ENCODE measurements at regions not wholly inside any gene's neighbourhood (a gene's known extent, or its start where the extent isn't known, plus 50 kb on each side); places are given as distances from the start of the nearest gene placed in this dataset.

DNA sequence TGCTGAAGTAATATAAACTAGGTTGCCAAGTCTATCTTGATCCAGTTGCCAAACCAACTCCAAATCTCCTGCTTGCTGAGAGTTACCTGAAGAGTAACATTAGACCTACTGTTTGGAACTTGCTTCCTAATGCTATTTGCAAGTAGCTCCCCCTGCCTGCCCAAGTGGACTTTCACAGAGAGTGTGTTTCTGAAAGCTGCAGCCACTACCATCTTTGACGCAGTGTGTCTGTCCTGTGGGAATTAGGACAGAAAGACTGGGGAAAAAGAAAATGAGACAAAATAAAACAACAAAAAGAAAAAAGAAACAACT lies 195.0 kb upstream of the HS3ST1 start (continued):
- TF ChIP-seq CLOCK (CRISPR knock-in tag; IDR thresholded peaks at IDR 0.05; ENCODE audit: borderline replicate concordance): no peak

DNA sequence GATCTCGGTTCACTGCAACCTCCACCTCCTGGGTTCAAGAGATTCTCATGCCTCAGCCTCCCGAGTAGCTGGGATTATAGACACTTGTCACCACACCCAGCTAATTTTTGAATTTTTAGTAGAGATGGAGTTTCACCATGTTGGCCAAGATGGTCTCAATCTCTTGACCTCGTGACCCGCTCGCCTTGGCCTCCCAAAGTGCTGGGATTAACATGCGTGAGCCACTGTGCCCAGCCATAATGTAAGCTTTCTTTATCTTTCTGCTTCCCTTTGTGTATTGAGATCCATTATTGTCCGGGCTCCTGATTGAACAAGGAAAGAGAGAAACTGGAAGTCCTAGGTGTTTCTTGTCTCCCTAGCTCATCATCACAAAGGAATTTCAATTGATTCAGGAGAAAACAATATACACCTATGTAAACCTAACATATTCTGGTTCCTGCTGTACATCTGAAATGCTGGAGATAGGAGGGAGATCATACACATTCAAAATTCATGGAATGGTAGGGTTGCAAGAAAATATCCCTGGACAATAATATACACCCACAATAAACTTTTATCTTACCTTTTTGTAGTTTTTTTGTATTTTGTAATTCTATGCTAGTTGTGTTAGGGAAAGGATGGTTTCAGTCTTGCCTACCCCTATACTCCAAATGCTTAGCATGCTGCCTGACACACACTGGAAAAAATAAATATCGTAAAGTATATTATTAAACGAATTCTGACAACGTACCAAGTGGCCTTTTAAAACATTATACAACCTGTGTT lies 194.4 kb upstream of the HS3ST1 start:
- no peaks in the 10 kb centered on the region for H3K79me2 ChIP-seq (ENCODE audit: control insufficient read depth, insufficient read depth, low read length)
- intact Hi-C loops (cut with micrococcal nuclease) (no loop called here), in situ Hi-C loops (cut with MboI) (no loop called here)
- no peak overlapping the region for H3K27ac ChIP-seq (ENCODE audit: extremely low read depth, low read depth, low read length)
- no TSS peak for BruUV-seq (replicated peaks)
- H2AFZ ChIP-seq (ENCODE audit: low read depth, low read length): no peak overlapping the region
- no peak overlapping the region for H3K4me2 ChIP-seq (ENCODE audit: insufficient read depth, low read length)
- no peak overlapping the region for H3K9ac ChIP-seq (ENCODE audit: insufficient read depth in 1 of 2, low read depth in 2 of 2, low read length in 2 of 2)
- ChIA-PET POLR2A (no interaction called here), CTCF (ENCODE audit: low intra/inter-chr PET ratio) (no interaction called here)
- no peaks in the 10 kb centered on the region for H3K9me3 ChIP-seq (replicated peaks; ENCODE audit: control insufficient read depth, insufficient read depth, low read depth, low read length)
- no peak for TF ChIP-seq PTRF (tag; IDR thresholded peaks at IDR 0.05)
- TF ChIP-seq USF1 (CRISPR knock-in tag; IDR thresholded peaks at IDR 0.05): no peak
- no peak for TF ChIP-seq SPI1 (IDR thresholded peaks at IDR 0.05; ENCODE audit: borderline replicate concordance, low read depth, low read length)
- no peak for TF ChIP-seq KAT7 (CRISPR knock-in tag; IDR thresholded peaks at IDR 0.05; ENCODE audit: borderline replicate concordance)
- H4K20me1 ChIP-seq (replicated peaks; ENCODE audit: control insufficient read depth, insufficient read depth, low read length): no peaks in the 10 kb centered on the region
- DNase-seq (ENCODE audit: extremely low read depth in 1 of 4, low spot score in 3 of 4): no peak
- FAIRE-seq: no peak
- no peak overlapping the region for H3K4me3 ChIP-seq
- no peaks in the 10 kb centered on the region for H3K4me1 ChIP-seq (replicated peaks in 1 of 2; ENCODE audit: control insufficient read depth in 2 of 2, insufficient read depth in 2 of 2, low read length in 2 of 2)
- H3K9me1 ChIP-seq (ENCODE audit: control insufficient read depth, insufficient read depth, low read length): no peaks in the 10 kb centered on the region
- no peaks in the 10 kb centered on the region for H3K36me3 ChIP-seq (ENCODE audit: control insufficient read depth, insufficient read depth, low read length)
- 3% methylated on average over 10 of the region's 10 CpGs for WGBS (ENCODE audit: insufficient coverage, low coverage, missing lambda C conversion rate)
- no peaks in the 10 kb centered on the region for H3K27me3 ChIP-seq (ENCODE audit: control insufficient read depth in 2 of 2, insufficient read depth in 2 of 2, low read length in 2 of 2)
- no peak for ATAC-seq

Data from K562 (cell line).